ENCODE measurements at regions not wholly inside any gene's neighbourhood (a gene's known extent, or its start where the extent isn't known, plus 50 kb on each side); places are given as distances from the start of the nearest gene placed in this dataset.

- no peak for DNase-seq (ENCODE audit: extremely low read depth in 1 of 2, low read depth in 1 of 2)
Observed at GRCh38 chr2:137823196-137823595, 141.1 kb upstream of the HNMT start.

- DNase-seq (ENCODE audit: extremely low read depth in 1 of 2, low read depth in 1 of 2) = no peak
Observed at GRCh38 chr2:137824501-137824900, 139.8 kb upstream of the HNMT start.

- no peak for DNase-seq (ENCODE audit: extremely low read depth in 1 of 2, low read depth in 1 of 2)
Observed at GRCh38 chr2:137826373-137827372, 137.6 kb upstream of the HNMT start.

GRCh38 chr2:137828624-137829023 is 135.6 kb upstream of the HNMT start:
- DNase-seq (ENCODE audit: extremely low read depth in 1 of 2, low read depth in 1 of 2) = no peak

GRCh38 chr2:137829251-137829650 is 135.0 kb upstream of the HNMT start:
- DNase-seq (ENCODE audit: extremely low read depth in 1 of 2, low read depth in 1 of 2) = no peak

GRCh38 chr2:137834760-137835379 is 129.4 kb upstream of the HNMT start:
- DNase-seq (ENCODE audit: extremely low read depth in 1 of 2, low read depth in 1 of 2) = no peak

- DNase-seq (ENCODE audit: extremely low read depth in 1 of 2, low read depth in 1 of 2) = no peak
Observed at GRCh38 chr2:137836671-137837070, 127.6 kb upstream of the HNMT start.

GRCh38 chr2:137837830-137838229 is 126.4 kb upstream of the HNMT start:
- no peak for DNase-seq (ENCODE audit: extremely low read depth in 1 of 2, low read depth in 1 of 2)

- DNase-seq (ENCODE audit: extremely low read depth in 1 of 2, low read depth in 1 of 2) = no peak
Observed at GRCh38 chr2:137838255-137839092, 125.8 kb upstream of the HNMT start.

- DNase-seq (ENCODE audit: extremely low read depth in 1 of 2, low read depth in 1 of 2) = no peak
Observed at GRCh38 chr2:137842430-137842829, 121.8 kb upstream of the HNMT start.

GRCh38 chr2:137842952-137843351 is 121.3 kb upstream of the HNMT start:
- DNase-seq (ENCODE audit: extremely low read depth in 1 of 2, low read depth in 1 of 2) = no peak

- DNase-seq (ENCODE audit: extremely low read depth in 1 of 2, low read depth in 1 of 2) = no peak
Observed at GRCh38 chr2:137845422-137845821, 118.9 kb upstream of the HNMT start.

- DNase-seq (ENCODE audit: extremely low read depth in 1 of 2, low read depth in 1 of 2) = no peak
Observed at GRCh38 chr2:137846993-137847392, 117.3 kb upstream of the HNMT start.

GRCh38 chr2:137847443-137847842 is 116.8 kb upstream of the HNMT start:
- DNase-seq (ENCODE audit: extremely low read depth in 1 of 2, low read depth in 1 of 2) = no peak

- no peak for DNase-seq (ENCODE audit: extremely low read depth in 1 of 2, low read depth in 1 of 2)
Observed at GRCh38 chr2:137857881-137858280, 106.4 kb upstream of the HNMT start.

- DNase-seq (ENCODE audit: extremely low read depth in 1 of 2, low read depth in 1 of 2) = no peak
Observed at GRCh38 chr2:137862651-137863050, 101.6 kb upstream of the HNMT start.

- DNase-seq (ENCODE audit: extremely low read depth in 1 of 2, low read depth in 1 of 2) = peak in 1 of 2 donors; percentile 12
Observed at GRCh38 chr2:137865954-137866540, 98.2 kb upstream of the HNMT start.

GRCh38 chr2:137870682-137871081 is 93.6 kb upstream of the HNMT start:
- DNase-seq (ENCODE audit: extremely low read depth in 1 of 2, low read depth in 1 of 2) = no peak

GRCh38 chr2:137872577-137872976 is 91.7 kb upstream of the HNMT start:
- DNase-seq (ENCODE audit: extremely low read depth in 1 of 2, low read depth in 1 of 2) = no peak

GRCh38 chr2:137873536-137874244 is 90.6 kb upstream of the HNMT start:
- no peak for DNase-seq (ENCODE audit: extremely low read depth in 1 of 2, low read depth in 1 of 2)
